ENCODE measurements at regions not wholly inside any gene's neighbourhood (a gene's known extent, or its start where the extent isn't known, plus 50 kb on each side); places are given as distances from the start of the nearest gene placed in this dataset.

DNA sequence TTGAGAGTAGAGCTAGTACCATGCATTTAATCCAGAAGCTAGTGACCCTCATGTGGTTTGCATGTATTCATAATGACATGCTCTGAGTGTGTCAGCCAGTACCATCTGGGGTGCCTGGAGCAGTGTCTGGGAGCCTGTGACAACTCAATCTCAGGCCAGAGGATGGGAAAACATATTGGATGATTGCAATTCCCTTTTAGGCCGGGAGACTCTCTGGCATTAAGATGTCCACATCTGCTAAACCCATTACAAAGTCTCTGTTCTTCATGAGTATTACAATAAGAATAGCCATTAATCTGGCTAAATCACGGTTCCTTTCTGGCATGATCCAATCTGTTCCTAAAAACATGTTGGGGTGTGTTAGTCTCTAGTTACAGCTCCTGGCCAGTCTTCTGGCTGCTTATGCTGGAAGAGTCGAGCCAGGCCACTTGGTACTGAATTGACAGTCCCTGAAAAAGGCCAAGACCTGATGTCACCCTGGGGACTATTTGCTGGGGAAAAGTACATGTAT, 475.7 kb downstream of the ENC1 start:
- Mint-ChIP-seq H3K9me3 (ENCODE audit: unreplicated experiment) (no peaks in the 10 kb centered on the region), H3K4me3 (ENCODE audit: unreplicated experiment) (no peak overlapping the region), H3K4me1 (ENCODE audit: low read depth, unreplicated experiment) (no peaks in the 10 kb centered on the region), H3K27ac (ENCODE audit: unreplicated experiment) (no peak overlapping the region), H3K27me3 (ENCODE audit: insufficient read depth, unreplicated experiment) (no peaks in the 10 kb centered on the region), H3K36me3 (ENCODE audit: insufficient read depth, unreplicated experiment) (no peaks in the 10 kb centered on the region)
- DNase-seq, result no peak
- ChIA-PET CTCF (no interaction called here), POLR2A (no interaction called here)
- Histone ChIP-seq H3K9me3 (no peaks in the 10 kb centered on the region), H3K27me3 (replicated peaks; ENCODE audit: control insufficient read depth, insufficient read depth, low read length) (no peaks in the 10 kb centered on the region), H3K4me3 (ENCODE audit: low read depth, low read length) (no peak overlapping the region), H3K4me1 (no peaks in the 10 kb centered on the region), H3K36me3 (ENCODE audit: control insufficient read depth, insufficient read depth, low read length) (no peaks in the 10 kb centered on the region)
- intact Hi-C loops (cut with micrococcal nuclease; ENCODE audit: unreplicated experiment), result no loop called here
- TF ChIP-seq, protein P1, sequence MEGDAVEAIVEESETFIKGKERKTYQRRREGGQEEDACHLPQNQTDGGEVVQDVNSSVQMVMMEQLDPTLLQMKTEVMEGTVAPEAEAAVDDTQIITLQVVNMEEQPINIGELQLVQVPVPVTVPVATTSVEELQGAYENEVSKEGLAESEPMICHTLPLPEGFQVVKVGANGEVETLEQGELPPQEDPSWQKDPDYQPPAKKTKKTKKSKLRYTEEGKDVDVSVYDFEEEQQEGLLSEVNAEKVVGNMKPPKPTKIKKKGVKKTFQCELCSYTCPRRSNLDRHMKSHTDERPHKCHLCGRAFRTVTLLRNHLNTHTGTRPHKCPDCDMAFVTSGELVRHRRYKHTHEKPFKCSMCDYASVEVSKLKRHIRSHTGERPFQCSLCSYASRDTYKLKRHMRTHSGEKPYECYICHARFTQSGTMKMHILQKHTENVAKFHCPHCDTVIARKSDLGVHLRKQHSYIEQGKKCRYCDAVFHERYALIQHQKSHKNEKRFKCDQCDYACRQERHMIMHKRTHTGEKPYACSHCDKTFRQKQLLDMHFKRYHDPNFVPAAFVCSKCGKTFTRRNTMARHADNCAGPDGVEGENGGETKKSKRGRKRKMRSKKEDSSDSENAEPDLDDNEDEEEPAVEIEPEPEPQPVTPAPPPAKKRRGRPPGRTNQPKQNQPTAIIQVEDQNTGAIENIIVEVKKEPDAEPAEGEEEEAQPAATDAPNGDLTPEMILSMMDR (IDR thresholded peaks at IDR 0.05; ENCODE audit: insufficient read depth in 1 of 2, low read depth in 1 of 2, low read length in 1 of 2, severe bottlenecking in 1 of 2, unreplicated experiment in 1 of 2), result no peak
- BruUV-seq (replicated peaks), result no TSS peak

DNA sequence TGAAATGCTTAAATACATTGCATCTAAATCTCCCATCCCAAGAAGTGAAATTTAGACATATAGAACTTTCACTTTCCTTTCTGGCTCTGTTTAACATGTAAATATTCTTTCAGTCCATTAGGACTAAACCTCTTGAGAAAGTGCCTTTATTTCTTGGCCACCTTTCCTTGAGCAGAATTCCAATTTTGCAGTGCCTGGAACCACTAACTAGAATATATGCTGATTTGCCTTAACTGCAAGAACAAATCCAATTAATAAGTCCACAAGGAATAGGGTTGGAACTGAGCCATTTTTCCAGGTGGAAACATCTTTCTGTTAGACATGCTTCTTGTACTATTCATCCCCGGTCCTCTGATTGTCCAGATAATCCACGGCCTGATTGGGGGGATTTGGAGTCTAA, 478.0 kb downstream of the ENC1 start:
- no peaks in the 10 kb centered on the region for H3K36me3 Mint-ChIP-seq (ENCODE audit: insufficient read depth, unreplicated experiment)
- Histone ChIP-seq H3K4me3 (ENCODE audit: low read depth, low read length) (no peak overlapping the region), H3K36me3 (ENCODE audit: control insufficient read depth, insufficient read depth, low read length) (no peaks in the 10 kb centered on the region), H3K4me1 (no peaks in the 10 kb centered on the region), H3K9me3 (no peaks in the 10 kb centered on the region), H3K27me3 (replicated peaks; ENCODE audit: control insufficient read depth, insufficient read depth, low read length) (no peaks in the 10 kb centered on the region)
- BruUV-seq (replicated peaks), result no TSS peak
- H3K27ac Mint-ChIP-seq (ENCODE audit: unreplicated experiment), result no peak overlapping the region
- TF ChIP-seq, protein P1 (IDR thresholded peaks at IDR 0.05; ENCODE audit: insufficient read depth in 1 of 2, low read depth in 1 of 2, low read length in 1 of 2, severe bottlenecking in 1 of 2, unreplicated experiment in 1 of 2), result no peak
- no peaks in the 10 kb centered on the region for H3K9me3 Mint-ChIP-seq (ENCODE audit: unreplicated experiment)
- DNase-seq, result no peak
- intact Hi-C loops (cut with micrococcal nuclease; ENCODE audit: unreplicated experiment), result no loop called here
- ChIA-PET CTCF (no interaction called here), POLR2A (no interaction called here)
- no peaks in the 10 kb centered on the region for H3K4me1 Mint-ChIP-seq (ENCODE audit: low read depth, unreplicated experiment)
- H3K27me3 Mint-ChIP-seq (ENCODE audit: insufficient read depth, unreplicated experiment), result peaks cover 9% of the 10 kb centered on the region
- no peak overlapping the region for H3K4me3 Mint-ChIP-seq (ENCODE audit: unreplicated experiment)

DNA sequence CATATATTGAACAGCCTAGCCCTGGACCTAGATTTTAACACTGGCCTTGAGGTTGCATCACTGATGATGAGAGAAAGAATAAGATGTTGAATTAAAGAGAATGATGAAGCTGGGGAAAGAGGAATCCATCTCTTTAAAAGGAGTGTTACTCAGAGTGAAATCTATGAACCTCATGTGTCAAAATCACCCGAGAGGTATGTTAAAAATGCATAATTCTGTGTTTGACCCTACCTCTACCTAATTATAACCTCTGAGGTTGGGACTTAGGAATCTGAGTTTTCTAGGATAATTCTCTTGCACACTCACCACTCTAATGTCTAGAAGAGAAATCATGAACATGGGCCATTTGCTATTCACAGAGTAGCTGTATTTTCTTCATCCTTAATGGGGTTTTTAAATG, 479.4 kb downstream of the ENC1 start:
- BruUV-seq (replicated peaks), result no TSS peak
- Histone ChIP-seq H3K9me3 (no peaks in the 10 kb centered on the region), H3K27me3 (replicated peaks; ENCODE audit: control insufficient read depth, insufficient read depth, low read length) (no peaks in the 10 kb centered on the region), H3K4me1 (no peaks in the 10 kb centered on the region), H3K36me3 (ENCODE audit: control insufficient read depth, insufficient read depth, low read length) (no peaks in the 10 kb centered on the region), H3K4me3 (ENCODE audit: low read depth, low read length) (no peak overlapping the region)
- Mint-ChIP-seq H3K27me3 (ENCODE audit: insufficient read depth, unreplicated experiment) (peaks cover 9% of the 10 kb centered on the region), H3K4me3 (ENCODE audit: unreplicated experiment) (no peak overlapping the region), H3K4me1 (ENCODE audit: low read depth, unreplicated experiment) (no peaks in the 10 kb centered on the region), H3K27ac (ENCODE audit: unreplicated experiment) (no peak overlapping the region), H3K9me3 (ENCODE audit: unreplicated experiment) (no peaks in the 10 kb centered on the region), H3K36me3 (ENCODE audit: insufficient read depth, unreplicated experiment) (no peaks in the 10 kb centered on the region)
- CTCF ChIA-PET, result no interaction called here
- TF ChIP-seq, protein P1 (IDR thresholded peaks at IDR 0.05; ENCODE audit: insufficient read depth in 1 of 2, low read depth in 1 of 2, low read length in 1 of 2, severe bottlenecking in 1 of 2, unreplicated experiment in 1 of 2), result no peak
- POLR2A ChIA-PET, result no interaction called here
- DNase-seq, result no peak
- intact Hi-C loops (cut with micrococcal nuclease; ENCODE audit: unreplicated experiment), result no loop called here
